Femur (tissue), 1 donor: ENCODE measurements at regions not wholly inside any gene's neighbourhood (a gene's known extent, or its start where the extent isn't known, plus 50 kb on each side); places are given as distances from the start of the nearest gene placed in this dataset.
"Not testable (repeated sequence)": the region's sequence is repeated elsewhere in the genome, so short reads cannot be mapped to it uniquely, and the experiment has no call there.

Experiments used
- DNase-seq: peaks from one replicate; pipeline ENCODE4 v3.0.0-alpha.2; 2017

GRCh38 chr3:154893813-154894212 is 186.3 kb upstream of the MME start:
- DNase-seq, result no peak

- DNase-seq, result no peak
These were observed 190.9 kb upstream of the MME start for GRCh38 chr3:154889227-154889634.

GRCh38 chr3:154887869-154888268 is 192.2 kb upstream of the MME start:
- no peak for DNase-seq

GRCh38 chr3:154886437-154886836 is 193.7 kb upstream of the MME start:
- peak; percentile 28 for DNase-seq

- DNase-seq, result no peak
These were observed 194.7 kb upstream of the MME start for GRCh38 chr3:154885418-154885817.

GRCh38 chr3:154884952-154885351 is 195.2 kb upstream of the MME start:
- DNase-seq, result no peak

GRCh38 chr3:154875142-154875541 is 205.0 kb upstream of the MME start:
- DNase-seq, result no peak

- DNase-seq, result no peak
These were observed 207.4 kb upstream of the MME start for GRCh38 chr3:154872696-154873095.

GRCh38 chr3:154872074-154872473 is 208.0 kb upstream of the MME start:
- DNase-seq, result peak; percentile 35

GRCh38 chr3:154864947-154865346 is 215.2 kb upstream of the MME start:
- no peak for DNase-seq

- DNase-seq, result no peak
These were observed 217.9 kb upstream of the MME start for GRCh38 chr3:154862265-154862664.

GRCh38 chr3:154852998-154853397 is 227.1 kb upstream of the MME start:
- DNase-seq, result not testable (repeated sequence)

- no peak for DNase-seq
These were observed 227.6 kb upstream of the MME start for GRCh38 chr3:154852515-154852914.

GRCh38 chr3:154851644-154852043 is 228.5 kb upstream of the MME start:
- no peak for DNase-seq

GRCh38 chr3:154850921-154851320 is 229.2 kb upstream of the MME start:
- DNase-seq, result no peak

- DNase-seq, result no peak
These were observed 230.7 kb upstream of the MME start for GRCh38 chr3:154849408-154849807.

GRCh38 chr3:154844863-154845262 is 235.3 kb upstream of the MME start:
- DNase-seq, result no peak

- DNase-seq, result no peak
These were observed 236.5 kb upstream of the MME start for GRCh38 chr3:154843647-154844046.

GRCh38 chr3:154842536-154842935 is 237.6 kb upstream of the MME start:
- DNase-seq, result peak; percentile 34

GRCh38 chr3:154835639-154836038 is 244.5 kb upstream of the MME start:
- DNase-seq, result no peak

GRCh38 chr3:154834831-154835230 is 245.3 kb upstream of the MME start:
- DNase-seq, result not testable (repeated sequence)

GRCh38 chr3:154829929-154830328 is 250.2 kb upstream of the MME start:
- DNase-seq, result no peak

GRCh38 chr3:154819491-154819890 is 260.6 kb upstream of the MME start:
- no peak for DNase-seq

- no peak for DNase-seq
These were observed 261.4 kb upstream of the MME start for GRCh38 chr3:154818676-154819255.

GRCh38 chr3:154810017-154810416 is 270.1 kb upstream of the MME start:
- DNase-seq, result not testable (repeated sequence)

- DNase-seq, result no peak
These were observed 278.4 kb upstream of the MME start for GRCh38 chr3:154801729-154802128.
